CD4-positive, alpha-beta T cell (primary cell): ENCODE measurements at regions not wholly inside any gene's neighbourhood (a gene's known extent, or its start where the extent isn't known, plus 50 kb on each side); places are given as distances from the start of the nearest gene placed in this dataset.

Source experiments
- ATAC-seq: fragments of 200-7000 bp; cut with Tn5 transposase; one replicate; pipeline ENCODE4 v1.10.0; 2022; ENCODE audit warnings: mild to moderate bottlenecking; ENCODE audit not compliant: poor library complexity
- CTCF ChIA-PET: fragments of 350-600 bp; sonication (Branson Sonifier 250); formaldehyde crosslinking; loops from one replicate; lab custom pipeline; 2021; ENCODE audit warnings: antibody characterized with exemption, inconsistent platforms; lab: Charles Lee
- POLR2A ChIA-PET: fragments of 350-600 bp; sonication (Branson Sonifier 250); formaldehyde crosslinking; loops from one replicate; lab custom pipeline; 2021; ENCODE audit warnings: antibody characterized with exemption, inconsistent platforms; lab: Charles Lee
- DNase-seq, 14 experiments: peaks; one replicate each; pipeline ENCODE4 v3.0.0-alpha.2; 2013 to 2020; ENCODE audit warnings: mixed read lengths in 2 of 14
- H3K27ac ChIP-seq, 2 donors: one replicate each; pipeline versions ENCODE4 v1.5.1 to v1.7.0; 2013; ENCODE audit warnings: low read length in 2 of 2, low read depth in 1 of 2, mild to moderate bottlenecking in 1 of 2
- H3K27me3 ChIP-seq, 2 experiments: 1 replicate in 1 of 2; 2 replicates in 1 of 2; pipeline versions ENCODE4 v1.6.1 to v1.7.0; 2013; ENCODE audit warnings: low read length in 2 of 2, control low read depth in 1 of 2, mild to moderate bottlenecking in 1 of 2, moderate library complexity in 1 of 2; ENCODE audit not compliant: insufficient read depth in 2 of 2, control insufficient read depth in 1 of 2
- H3K36me3 ChIP-seq: one replicate; pipeline ENCODE4 v1.6.1; 2013; ENCODE audit warnings: low read length, control low read depth; ENCODE audit not compliant: insufficient read depth
- H3K4me1 ChIP-seq: one replicate; pipeline ENCODE4 v1.6.1; 2013; ENCODE audit warnings: low read length, control low read depth; ENCODE audit not compliant: insufficient read depth
- H3K4me3 ChIP-seq: one replicate; pipeline ENCODE4 v1.5.1; 2013; ENCODE audit warnings: mild to moderate bottlenecking, low read length, moderate library complexity
- H3K9me3 ChIP-seq, 2 experiments: 1 replicate in 1 of 2; 2 replicates in 1 of 2; pipeline versions ENCODE4 v1.6.1 to v1.7.0; 2013; ENCODE audit warnings: low read length in 2 of 2, mild to moderate bottlenecking in 2 of 2, control low read depth in 1 of 2, moderate library complexity in 1 of 2; ENCODE audit not compliant: control insufficient read depth in 1 of 2, insufficient read depth in 1 of 2
- H3K27ac Mint-ChIP-seq: one replicate; pipeline ENCODE4 v1.8.0; 2020; ENCODE audit warnings: mixed read lengths
- H3K27me3 Mint-ChIP-seq: one replicate; pipeline ENCODE4 v1.8.0; 2021; ENCODE audit warnings: mixed read lengths
- H3K36me3 Mint-ChIP-seq: one replicate; pipeline ENCODE4 v1.8.0; 2021; ENCODE audit warnings: low read depth, mixed read lengths
- H3K4me1 Mint-ChIP-seq: one replicate; pipeline ENCODE4 v1.8.0; 2021; ENCODE audit warnings: low read depth, mixed read lengths
- H3K4me3 Mint-ChIP-seq: one replicate; pipeline ENCODE4 v1.8.0; 2020; ENCODE audit warnings: mild to moderate bottlenecking, mixed read lengths
- H3K9me3 Mint-ChIP-seq: one replicate; pipeline ENCODE4 v1.8.0; 2020; ENCODE audit warnings: mixed read lengths
- intact Hi-C, 2 experiments: fragments of 100-400 bp; cut with DNase I in 1 of 2; cut with micrococcal nuclease in 1 of 2; formaldehyde crosslinking; loops; one replicate each; pipeline versions ENCODE4 v1.15.1 to v1.9.0; 2023 to 2025; cut with DNase I, micrococcal nuclease
- TF ChIP-seq, protein P1 (sequence below): fragments of 200-600 bp; IDR thresholded peaks from one replicate; pipeline ENCODE4 v1.8.0; 2022; ENCODE audit warnings: antibody characterized with exemption, mild to moderate bottlenecking

DNA sequence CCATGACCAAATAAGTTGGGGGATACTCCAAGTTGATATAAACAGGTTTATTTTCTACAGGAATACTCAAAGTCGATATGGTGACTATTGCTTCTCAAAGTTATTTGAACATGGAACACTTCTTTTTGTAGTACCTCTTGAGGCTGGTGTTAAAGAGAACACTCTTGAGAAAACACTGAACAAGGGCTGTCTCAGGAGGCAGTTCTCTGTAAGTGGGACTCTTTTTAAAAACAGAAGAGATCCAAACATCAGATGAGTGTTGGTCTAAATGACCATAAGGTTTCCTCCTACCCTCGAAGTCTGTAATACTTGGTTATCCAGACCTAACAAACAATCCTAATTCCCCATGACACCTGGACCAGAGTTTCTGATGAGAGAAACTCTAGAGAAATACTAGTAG lies 223.2 kb upstream of the TEX13C start:
- Mint-ChIP-seq H3K27ac (no peak overlapping the region), H3K36me3 (no peaks in the 10 kb centered on the region), H3K4me3 (no peak overlapping the region), H3K9me3 (no peaks in the 10 kb centered on the region), H3K27me3 (no peaks in the 10 kb centered on the region), H3K4me1 (no peaks in the 10 kb centered on the region)
- no peak overlapping the region for H3K4me3 ChIP-seq
- H3K27ac ChIP-seq = no peak overlapping the region
- no peaks in the 10 kb centered on the region for H3K27me3 ChIP-seq
- intact Hi-C loops = no loop called here
- no peaks in the 10 kb centered on the region for H3K36me3 ChIP-seq
- no peaks in the 10 kb centered on the region for H3K9me3 ChIP-seq
- H3K4me1 ChIP-seq = no peaks in the 10 kb centered on the region
- ATAC-seq = no peak
- DNase-seq = no peak
- ChIA-PET POLR2A (no interaction called here), CTCF (no interaction called here)
- TF ChIP-seq, protein P1, sequence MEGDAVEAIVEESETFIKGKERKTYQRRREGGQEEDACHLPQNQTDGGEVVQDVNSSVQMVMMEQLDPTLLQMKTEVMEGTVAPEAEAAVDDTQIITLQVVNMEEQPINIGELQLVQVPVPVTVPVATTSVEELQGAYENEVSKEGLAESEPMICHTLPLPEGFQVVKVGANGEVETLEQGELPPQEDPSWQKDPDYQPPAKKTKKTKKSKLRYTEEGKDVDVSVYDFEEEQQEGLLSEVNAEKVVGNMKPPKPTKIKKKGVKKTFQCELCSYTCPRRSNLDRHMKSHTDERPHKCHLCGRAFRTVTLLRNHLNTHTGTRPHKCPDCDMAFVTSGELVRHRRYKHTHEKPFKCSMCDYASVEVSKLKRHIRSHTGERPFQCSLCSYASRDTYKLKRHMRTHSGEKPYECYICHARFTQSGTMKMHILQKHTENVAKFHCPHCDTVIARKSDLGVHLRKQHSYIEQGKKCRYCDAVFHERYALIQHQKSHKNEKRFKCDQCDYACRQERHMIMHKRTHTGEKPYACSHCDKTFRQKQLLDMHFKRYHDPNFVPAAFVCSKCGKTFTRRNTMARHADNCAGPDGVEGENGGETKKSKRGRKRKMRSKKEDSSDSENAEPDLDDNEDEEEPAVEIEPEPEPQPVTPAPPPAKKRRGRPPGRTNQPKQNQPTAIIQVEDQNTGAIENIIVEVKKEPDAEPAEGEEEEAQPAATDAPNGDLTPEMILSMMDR = no peak

DNA sequence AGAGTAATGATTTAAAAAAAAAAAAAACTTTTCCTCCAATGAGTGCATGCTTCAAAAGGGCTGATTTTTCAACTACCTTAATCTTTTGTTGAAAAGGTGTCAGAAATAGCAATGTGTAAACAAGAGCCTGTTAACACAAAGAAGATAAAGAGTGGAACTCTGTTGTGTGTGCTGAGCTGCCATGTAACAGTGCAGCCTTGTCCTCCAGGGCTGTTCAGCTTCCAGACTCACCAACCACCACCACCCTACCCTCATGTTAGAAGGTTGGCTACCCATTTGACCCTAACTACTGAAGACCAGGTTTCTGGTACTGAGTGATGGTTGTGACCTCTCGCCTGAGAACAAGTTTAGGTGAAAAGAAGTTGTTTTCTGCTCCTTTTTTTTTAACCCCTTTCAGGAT lies 222.8 kb upstream of the TEX13C start:
- Histone ChIP-seq H3K27me3 (no peaks in the 10 kb centered on the region), H3K36me3 (no peaks in the 10 kb centered on the region), H3K4me3 (no peak overlapping the region), H3K27ac (no peak overlapping the region), H3K4me1 (no peaks in the 10 kb centered on the region), H3K9me3 (no peaks in the 10 kb centered on the region)
- no peaks in the 10 kb centered on the region for H3K27me3 Mint-ChIP-seq
- H3K4me3 Mint-ChIP-seq = no peak overlapping the region
- H3K27ac Mint-ChIP-seq = no peak overlapping the region
- ATAC-seq (no peak), DNase-seq (no peak)
- H3K36me3 Mint-ChIP-seq = no peaks in the 10 kb centered on the region
- ChIA-PET CTCF (no interaction called here), POLR2A (no interaction called here)
- no peaks in the 10 kb centered on the region for H3K9me3 Mint-ChIP-seq
- no peaks in the 10 kb centered on the region for H3K4me1 Mint-ChIP-seq
- intact Hi-C loops = no loop called here
- TF ChIP-seq, protein P1 = no peak

DNA sequence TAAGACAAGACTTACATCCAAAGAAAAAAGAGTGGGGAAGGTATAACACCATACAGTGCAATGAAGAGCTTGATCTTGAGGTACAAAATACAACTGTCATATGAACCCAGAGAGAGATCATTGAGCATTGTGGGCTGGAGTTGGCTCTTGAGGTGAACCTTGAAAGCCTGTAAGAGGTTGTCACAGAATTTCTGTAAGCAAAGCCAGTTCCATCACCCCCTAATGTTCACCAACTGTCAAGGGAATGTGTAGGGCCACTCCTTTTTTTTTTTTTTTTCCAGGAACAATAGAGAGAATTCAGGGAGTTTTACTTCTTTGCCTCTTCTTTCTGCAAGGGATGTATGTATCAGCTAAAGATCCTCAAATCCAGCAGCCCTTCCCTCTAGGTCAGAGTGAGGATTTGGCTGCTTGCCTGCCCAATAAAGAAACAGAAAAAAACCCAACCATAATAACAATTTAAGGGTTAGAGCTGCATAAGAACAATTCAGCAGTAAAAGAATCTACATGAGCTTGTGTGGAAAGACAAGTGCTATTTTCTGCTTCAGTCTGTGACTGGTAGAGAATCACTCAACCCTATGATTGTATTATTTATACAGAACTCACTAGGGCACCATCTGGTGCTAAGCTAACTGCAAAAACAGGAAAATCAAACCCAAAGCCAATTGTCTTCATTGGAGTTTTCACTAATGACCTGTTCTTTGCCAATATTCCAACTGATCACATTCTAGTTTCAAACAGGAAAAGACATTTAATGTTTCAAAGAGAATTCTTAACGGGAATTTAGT lies 217.5 kb upstream of the TEX13C start:
- ChIA-PET CTCF (interaction anchor here (0.7 kb wide), 1 partner anchor 87 kb away, joined by 3 read pairs; no protein-coding TSS in a partner anchor), POLR2A (no interaction called here)

More for the DNA sequence above, 217.5 kb upstream of the TEX13C start:
- TF ChIP-seq, protein P1 = no peak
- Histone ChIP-seq H3K27ac (no peak overlapping the region), H3K36me3 (no peaks in the 10 kb centered on the region), H3K4me3 (no peak overlapping the region), H3K9me3 (no peaks in the 10 kb centered on the region), H3K4me1 (no peaks in the 10 kb centered on the region), H3K27me3 (no peaks in the 10 kb centered on the region)
- ATAC-seq = no peak
- Mint-ChIP-seq H3K9me3 (no peaks in the 10 kb centered on the region), H3K4me1 (no peaks in the 10 kb centered on the region), H3K4me3 (no peak overlapping the region), H3K36me3 (no peaks in the 10 kb centered on the region), H3K27me3 (no peaks in the 10 kb centered on the region), H3K27ac (no peak overlapping the region)
- intact Hi-C loops = no loop called here
- DNase-seq = no peak
